CD14-positive monocyte (primary cell): ENCODE measurements at regions not wholly inside any gene's neighbourhood (a gene's known extent, or its start where the extent isn't known, plus 50 kb on each side); places are given as distances from the start of the nearest gene placed in this dataset.

ENCODE experiments used
- DNase-seq, 3 donors: peaks; one replicate each; pipeline ENCODE4 v3.0.0-alpha.2; 2011 to 2022
- H2AFZ ChIP-seq: 2 replicates; pipeline ENCODE4 v1.6.0; 2012; ENCODE audit warnings: mild to moderate bottlenecking, low read depth, low read length, inconsistent platforms; ENCODE audit not compliant: insufficient read depth, poor library complexity, severe bottlenecking
- H3K27ac ChIP-seq, 2 donors: 1 replicate in 1 of 2; 2 replicates in 1 of 2; pipeline ENCODE4 v1.5.1; 2012 to 2013; ENCODE audit warnings: low read length in 2 of 2, control low read depth in 1 of 2, inconsistent platforms in 1 of 2, low read depth in 1 of 2, mild to moderate bottlenecking in 1 of 2
- H3K27me3 ChIP-seq, 2 donors: one replicate each; pipeline versions ENCODE4 v1.6.0 to v1.6.1; 2011 to 2013; ENCODE audit warnings: low read length in 2 of 2; ENCODE audit not compliant: control insufficient read depth in 2 of 2, insufficient read depth in 2 of 2
- H3K36me3 ChIP-seq, 2 donors: replicated peaks in 1 of 2; 1 replicate in 1 of 2; 2 replicates in 1 of 2; pipeline versions ENCODE4 v1.5.1 to v1.6.1; 2012 to 2013; ENCODE audit warnings: low read length in 2 of 2, control low read depth in 1 of 2, inconsistent platforms in 1 of 2, mild to moderate bottlenecking in 1 of 2; ENCODE audit not compliant: insufficient read depth in 2 of 2, control insufficient read depth in 1 of 2
- H3K4me1 ChIP-seq, 2 donors: 1 replicate in 1 of 2; 2 replicates in 1 of 2; pipeline versions ENCODE4 v1.5.1 to v1.6.1; 2012 to 2013; ENCODE audit warnings: low read length in 2 of 2, control low read depth in 1 of 2, inconsistent platforms in 1 of 2, mild to moderate bottlenecking in 1 of 2, moderate library complexity in 1 of 2; ENCODE audit not compliant: insufficient read depth in 2 of 2, control insufficient read depth in 1 of 2
- H3K4me2 ChIP-seq: replicated peaks from 2 replicates; pipeline ENCODE3; 2012; ENCODE audit warnings: low read length, moderate library complexity, mild to moderate bottlenecking; ENCODE audit not compliant: poor library complexity, severe bottlenecking; ENCODE audit errors: extremely low read depth
- H3K4me3 ChIP-seq, 3 experiments: fragments of 200-600 bp in 1 of 3; sonication (generic) in 1 of 3; replicated peaks in 1 of 3; 1 replicate in 2 of 3; 2 replicates in 1 of 3; pipeline ENCODE4 v1.5.1; 2011 to 2013; ENCODE audit warnings: low read length in 3 of 3, mild to moderate bottlenecking in 3 of 3, control low read depth in 2 of 3, low read depth in 2 of 3, inconsistent platforms in 1 of 3, moderate library complexity in 1 of 3
- H3K79me2 ChIP-seq: 2 replicates; pipeline ENCODE4 v1.6.0; 2012; ENCODE audit warnings: mild to moderate bottlenecking, control low read depth, inconsistent platforms, low read length, moderate library complexity; ENCODE audit not compliant: insufficient read depth
- H3K9ac ChIP-seq: 2 replicates; pipeline ENCODE4 v1.6.0; 2017; ENCODE audit warnings: low read length, mild to moderate bottlenecking; ENCODE audit not compliant: insufficient read depth, poor library complexity, severe bottlenecking
- H3K9me3 ChIP-seq, 2 donors: replicated peaks in 1 of 2; 1 replicate in 1 of 2; 2 replicates in 1 of 2; pipeline versions ENCODE4 v1.5.1 to v1.6.1; 2012 to 2013; ENCODE audit warnings: low read length in 2 of 2, control low read depth in 1 of 2; ENCODE audit not compliant: control insufficient read depth in 1 of 2, insufficient read depth in 1 of 2
- H4K20me1 ChIP-seq: 2 replicates; pipeline ENCODE4 v1.6.0; 2012; ENCODE audit warnings: mild to moderate bottlenecking, low read length, control low read depth, moderate library complexity; ENCODE audit not compliant: insufficient read depth
- H3K27ac Mint-ChIP-seq, 7 donors: one replicate each; pipeline ENCODE4 v1.8.0; 2020; ENCODE audit warnings: mild to moderate bottlenecking in 7 of 7, mixed read lengths in 7 of 7, moderate library complexity in 6 of 7, inconsistent platforms in 2 of 7
- H3K27me3 Mint-ChIP-seq, 3 donors: one replicate each; pipeline ENCODE4 v1.8.0; 2021 to 2022; ENCODE audit warnings: low read depth in 3 of 3, mild to moderate bottlenecking in 3 of 3, mixed read lengths in 3 of 3, moderate library complexity in 3 of 3, inconsistent platforms in 1 of 3
- H3K36me3 Mint-ChIP-seq, 2 donors: one replicate each; pipeline ENCODE4 v1.8.0; 2020; ENCODE audit warnings: mixed read lengths in 2 of 2, inconsistent platforms in 1 of 2, mild to moderate bottlenecking in 1 of 2
- H3K4me1 Mint-ChIP-seq: one replicate; pipeline ENCODE4 v1.8.0; 2020; ENCODE audit warnings: mild to moderate bottlenecking, mixed read lengths
- H3K4me3 Mint-ChIP-seq, 2 donors: one replicate each; pipeline ENCODE4 v1.8.0; 2020; ENCODE audit warnings: mild to moderate bottlenecking in 2 of 2, mixed read lengths in 2 of 2, moderate library complexity in 1 of 2
- H3K9me3 Mint-ChIP-seq, 7 donors: one replicate each; pipeline ENCODE4 v1.8.0; 2020 to 2022; ENCODE audit warnings: mixed read lengths in 7 of 7, mild to moderate bottlenecking in 6 of 7, moderate library complexity in 6 of 7, inconsistent platforms in 2 of 7
- WGBS: methylation state at CpG from one replicate; pipeline ENCODE4 v1.1.5; 2013; ENCODE audit warnings: missing lambda C conversion rate; ENCODE audit not compliant: insufficient coverage; 5-methylcytosine and 5-hydroxymethylcytosine counted together
- intact Hi-C, 2 donors: fragments of 100-400 bp; cut with micrococcal nuclease; formaldehyde crosslinking; loops; one replicate each; pipeline versions ENCODE4 v1.15.0 to v1.15.1; 2023
- TF ChIP-seq, protein P1 (sequence below): fragments of 200-600 bp; IDR thresholded peaks from one replicate; pipeline ENCODE4 v1.8.0; 2022; ENCODE audit warnings: antibody characterized with exemption, mild to moderate bottlenecking

DNA sequence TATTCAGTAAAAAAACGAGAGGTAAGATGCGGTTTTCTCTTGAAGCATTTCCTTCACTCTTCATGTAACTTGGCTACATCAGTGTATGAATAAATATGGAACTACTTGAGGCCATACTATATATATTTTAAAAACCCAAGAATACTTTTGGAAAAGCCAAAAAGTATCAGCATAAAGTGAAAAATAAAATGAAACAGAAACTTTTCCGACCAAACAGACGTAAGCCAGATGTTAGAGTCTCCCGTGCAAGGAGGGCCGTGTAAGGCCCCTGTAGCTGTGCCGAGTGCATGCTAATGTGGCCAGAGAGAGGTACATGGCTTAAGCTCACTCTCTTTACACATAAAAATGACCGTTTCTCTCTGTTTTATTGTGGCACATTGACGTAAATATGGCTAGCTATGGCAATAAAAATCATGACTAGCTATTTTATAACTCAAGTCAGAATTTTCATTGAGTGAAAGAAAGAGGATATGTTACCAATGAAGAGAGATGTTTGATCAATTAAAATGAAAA, 140.1 kb upstream of the GMDS start:
- Histone ChIP-seq H3K9ac (no peak overlapping the region), H4K20me1 (no peaks in the 10 kb centered on the region), H3K36me3 (no peaks in the 10 kb centered on the region), H3K27ac (no peak overlapping the region), H3K4me2 (no peak overlapping the region), H3K27me3 (no peaks in the 10 kb centered on the region), H3K9me3 (peaks cover 0 to 2% of the 10 kb centered on the region in 2 donors), H3K4me3 (no peak overlapping the region), H2AFZ (no peak overlapping the region), H3K4me1 (no peaks in the 10 kb centered on the region), H3K79me2 (no peaks in the 10 kb centered on the region)
- no peak overlapping the region for H3K27ac Mint-ChIP-seq
- H3K4me1 Mint-ChIP-seq, result no peaks in the 10 kb centered on the region
- H3K36me3 Mint-ChIP-seq, result no peaks in the 10 kb centered on the region
- peaks cover 0 to 3% (median 0%) of the 10 kb centered on the region in 3 donors for H3K27me3 Mint-ChIP-seq
- DNase-seq, result no peak
- H3K4me3 Mint-ChIP-seq, result no peak overlapping the region
- peaks cover 0 to 6% (median 3%) of the 10 kb centered on the region in 7 donors for H3K9me3 Mint-ChIP-seq
- TF ChIP-seq, protein P1, sequence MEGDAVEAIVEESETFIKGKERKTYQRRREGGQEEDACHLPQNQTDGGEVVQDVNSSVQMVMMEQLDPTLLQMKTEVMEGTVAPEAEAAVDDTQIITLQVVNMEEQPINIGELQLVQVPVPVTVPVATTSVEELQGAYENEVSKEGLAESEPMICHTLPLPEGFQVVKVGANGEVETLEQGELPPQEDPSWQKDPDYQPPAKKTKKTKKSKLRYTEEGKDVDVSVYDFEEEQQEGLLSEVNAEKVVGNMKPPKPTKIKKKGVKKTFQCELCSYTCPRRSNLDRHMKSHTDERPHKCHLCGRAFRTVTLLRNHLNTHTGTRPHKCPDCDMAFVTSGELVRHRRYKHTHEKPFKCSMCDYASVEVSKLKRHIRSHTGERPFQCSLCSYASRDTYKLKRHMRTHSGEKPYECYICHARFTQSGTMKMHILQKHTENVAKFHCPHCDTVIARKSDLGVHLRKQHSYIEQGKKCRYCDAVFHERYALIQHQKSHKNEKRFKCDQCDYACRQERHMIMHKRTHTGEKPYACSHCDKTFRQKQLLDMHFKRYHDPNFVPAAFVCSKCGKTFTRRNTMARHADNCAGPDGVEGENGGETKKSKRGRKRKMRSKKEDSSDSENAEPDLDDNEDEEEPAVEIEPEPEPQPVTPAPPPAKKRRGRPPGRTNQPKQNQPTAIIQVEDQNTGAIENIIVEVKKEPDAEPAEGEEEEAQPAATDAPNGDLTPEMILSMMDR, result no peak
- intact Hi-C loops, result no loop called here
- WGBS, result 93% methylated on average over 4 of the region's 9 CpGs

DNA sequence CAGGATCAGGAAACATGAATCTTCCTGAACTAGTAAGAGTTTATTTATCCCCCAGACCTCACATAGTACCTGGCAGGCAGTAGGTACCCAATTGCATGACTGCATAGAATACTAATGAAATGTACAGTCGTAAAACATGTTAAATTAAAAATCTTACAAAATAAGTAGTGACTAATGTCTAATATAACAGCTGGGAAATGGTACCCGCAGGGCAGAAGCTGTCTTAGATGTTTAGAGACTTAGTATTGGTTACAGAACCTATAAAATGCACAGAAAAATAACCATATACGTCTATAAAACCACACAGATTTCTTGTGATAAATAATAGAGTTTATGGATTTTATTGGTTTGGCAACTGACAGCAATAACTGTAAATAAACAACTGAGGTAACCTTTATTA, 139.1 kb upstream of the GMDS start:
- intact Hi-C loops, result no loop called here
- H3K27ac Mint-ChIP-seq, result no peak overlapping the region
- Histone ChIP-seq H3K4me3 (no peak overlapping the region), H3K4me2 (no peak overlapping the region), H3K27ac (no peak overlapping the region), H4K20me1 (no peaks in the 10 kb centered on the region), H3K79me2 (no peaks in the 10 kb centered on the region), H3K36me3 (no peaks in the 10 kb centered on the region), H3K4me1 (no peaks in the 10 kb centered on the region), H2AFZ (no peak overlapping the region), H3K9me3 (peaks cover 0 to 2% of the 10 kb centered on the region in 2 donors), H3K27me3 (no peaks in the 10 kb centered on the region), H3K9ac (no peak overlapping the region)
- no peaks in the 10 kb centered on the region for H3K36me3 Mint-ChIP-seq
- WGBS, result no CpG with 5 or more reads among the region's 3 CpGs
- peaks cover 0 to 6% (median 3%) of the 10 kb centered on the region in 7 donors for H3K9me3 Mint-ChIP-seq
- TF ChIP-seq, protein P1, result no peak
- peaks cover 0 to 3% (median 0%) of the 10 kb centered on the region in 3 donors for H3K27me3 Mint-ChIP-seq
- H3K4me3 Mint-ChIP-seq, result no peak overlapping the region
- H3K4me1 Mint-ChIP-seq, result no peaks in the 10 kb centered on the region
- DNase-seq, result no peak
